HG03432 (cell line): ENCODE measurements at regions not wholly inside any gene's neighbourhood (a gene's known extent, or its start where the extent isn't known, plus 50 kb on each side); places are given as distances from the start of the nearest gene placed in this dataset.
"Not testable (repeated sequence)": the region's sequence is repeated elsewhere in the genome, so short reads cannot be mapped to it uniquely, and the experiment has no call there.

Experiments
- ATAC-seq: cut with Tn5 transposase; IDR thresholded peaks from one replicate; pipeline ENCODE4 v1.9.1; 2021; ENCODE audit warnings: mild to moderate bottlenecking, moderate library complexity; ENCODE audit not compliant: unreplicated experiment

DNA sequence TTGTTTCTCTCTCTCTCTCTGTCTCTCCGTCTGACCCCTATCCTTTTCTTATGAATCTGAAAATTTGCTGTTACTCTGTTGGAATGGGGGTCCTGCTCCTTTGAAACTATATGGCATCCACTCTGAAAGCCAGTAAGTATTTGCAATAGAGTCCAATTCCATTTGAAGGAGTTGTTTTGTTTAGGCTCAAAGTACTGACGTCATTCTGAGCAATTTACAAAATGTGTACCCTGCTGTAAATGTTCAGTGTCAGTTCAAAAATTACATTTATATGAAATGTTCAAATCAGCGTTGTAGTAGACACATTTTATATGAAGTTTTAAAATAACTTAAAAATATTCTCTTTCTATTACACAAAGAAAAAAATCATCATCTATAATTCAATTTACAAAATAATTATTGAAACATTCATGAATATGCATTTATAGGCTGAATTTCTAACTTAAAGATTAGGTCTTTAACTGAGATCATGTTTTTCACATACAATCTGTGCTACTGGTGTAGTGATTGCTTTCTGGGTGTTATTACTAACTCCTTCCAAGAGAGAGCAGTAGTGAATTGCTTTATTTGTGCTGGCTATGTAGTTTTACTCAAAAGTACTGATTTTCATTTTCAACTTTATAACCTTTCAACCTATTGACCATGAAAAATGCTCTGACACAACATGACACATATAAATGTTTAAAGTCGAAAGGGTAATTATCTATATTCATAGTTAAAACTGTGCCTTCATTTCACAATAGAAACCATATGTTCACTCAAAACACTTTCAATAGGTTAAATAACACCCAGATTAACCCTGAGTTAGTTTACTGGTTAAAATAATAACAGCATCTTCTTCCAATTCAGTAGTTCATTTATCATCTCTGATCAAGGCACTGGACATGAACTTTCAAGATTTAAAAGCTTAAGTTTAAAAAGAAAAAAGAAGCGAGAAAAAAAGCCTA, 253.1 kb upstream of the ADGRL4 start:
- ATAC-seq = peak; percentile 77

DNA sequence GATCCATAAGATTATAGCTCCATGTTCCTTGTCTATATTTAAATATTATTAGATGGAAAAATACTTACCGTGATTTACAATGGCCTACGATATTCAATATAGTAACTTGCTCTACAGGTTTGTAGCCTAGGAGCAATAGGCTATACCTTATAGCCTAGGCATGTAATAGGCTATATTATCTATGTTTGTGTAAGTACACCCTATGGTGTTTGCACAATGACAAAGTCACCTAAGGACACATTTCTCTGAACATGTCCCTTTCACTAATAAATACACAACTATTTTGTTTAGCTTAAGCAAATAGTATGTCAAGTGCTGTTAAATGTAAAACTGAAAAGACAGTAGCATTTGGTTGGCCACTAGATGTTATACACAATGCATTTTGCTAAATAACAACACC, 248.9 kb upstream of the ADGRL4 start:
- ATAC-seq = no peak

DNA sequence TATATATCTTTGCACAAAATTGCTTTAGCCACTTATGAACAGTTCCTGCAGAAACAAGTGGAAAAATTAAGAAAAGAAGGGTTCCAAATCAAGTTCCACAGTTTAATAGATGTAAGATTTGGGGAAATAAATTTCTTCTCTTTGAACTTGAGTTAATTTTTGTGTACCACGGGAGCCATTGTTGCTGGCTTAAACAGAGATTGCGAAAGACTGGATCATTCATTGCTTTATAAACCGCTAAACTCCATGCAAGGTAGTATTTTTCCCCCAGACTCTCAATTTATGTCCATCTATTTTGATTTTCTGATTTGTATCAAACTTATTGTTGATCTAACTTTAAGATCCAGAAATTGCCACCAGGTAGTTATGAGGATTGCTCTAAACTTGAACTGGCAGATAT, 246.1 kb upstream of the ADGRL4 start:
- ATAC-seq = no peak

DNA sequence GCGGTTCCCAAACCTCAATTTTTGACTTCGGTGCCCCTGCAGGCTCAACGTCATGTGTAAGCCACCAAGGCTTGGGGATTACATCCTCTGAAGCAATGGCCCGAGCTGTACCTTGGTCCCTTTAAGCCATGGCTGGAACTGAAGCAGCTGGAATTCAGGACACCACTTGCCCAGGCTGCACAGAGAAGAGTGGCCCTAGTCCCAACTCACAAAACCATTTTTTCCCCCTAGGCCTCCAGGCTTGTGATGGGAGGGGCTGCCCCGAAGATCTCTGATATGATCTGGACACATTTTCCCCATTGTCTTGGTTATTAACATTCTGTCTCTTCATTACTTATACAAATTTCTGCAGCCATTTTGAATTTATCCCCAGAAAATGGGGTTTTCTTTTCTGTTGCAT, 233.3 kb upstream of the ADGRL4 start:
- no peak for ATAC-seq

DNA sequence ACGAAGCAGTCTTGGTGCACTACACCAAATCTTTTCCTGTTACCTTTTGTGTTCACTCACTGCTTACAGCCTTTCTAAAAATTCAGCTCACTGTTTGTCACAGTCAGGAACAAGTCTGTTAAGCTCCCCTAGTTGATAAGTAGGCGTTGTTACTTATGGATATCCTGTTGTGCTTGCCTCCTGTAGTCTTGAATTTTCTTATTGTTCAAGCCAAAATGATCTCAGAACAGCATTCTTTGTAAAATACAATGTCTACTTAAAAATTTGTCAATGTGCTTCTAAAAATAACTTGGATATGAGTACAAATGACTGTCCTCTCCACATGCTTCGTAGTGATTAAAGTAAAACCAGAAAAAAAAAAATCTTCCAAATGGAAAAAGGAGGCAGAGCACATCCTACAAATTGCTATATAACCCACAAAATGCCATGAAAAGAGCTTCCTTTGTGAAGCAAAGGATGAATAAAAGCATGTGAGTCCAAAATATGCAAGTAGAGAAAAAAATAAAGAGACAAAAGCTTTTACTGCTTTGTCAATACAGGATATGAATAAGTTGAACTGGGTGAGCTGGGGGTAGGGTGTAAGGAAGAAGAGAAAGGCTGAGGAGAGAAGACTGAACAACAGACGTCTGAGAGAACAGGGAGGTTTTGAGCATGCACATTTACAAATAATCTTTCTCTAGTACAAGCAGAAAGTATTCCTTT, 228.9 kb upstream of the ADGRL4 start:
- ATAC-seq = no peak

DNA sequence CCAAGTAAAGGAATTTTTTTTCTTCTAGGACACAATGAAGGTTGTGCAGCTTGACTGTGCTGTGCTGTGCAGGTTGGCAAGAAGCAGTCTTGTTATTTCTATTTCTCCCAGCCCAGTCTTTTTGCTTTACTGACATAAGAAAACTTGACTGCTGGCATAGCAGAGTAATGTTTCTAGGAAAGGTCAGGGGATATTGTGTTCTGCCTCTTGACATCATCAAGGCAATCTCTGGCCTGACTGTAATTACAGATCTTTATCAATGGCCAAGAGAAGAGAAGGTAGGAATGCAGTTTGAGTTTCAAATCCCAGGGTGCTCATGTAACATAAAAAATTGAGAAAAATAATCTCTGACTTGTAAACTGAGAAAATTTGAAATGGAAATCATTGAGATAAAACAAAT, 226.3 kb upstream of the ADGRL4 start:
- no peak for ATAC-seq

DNA sequence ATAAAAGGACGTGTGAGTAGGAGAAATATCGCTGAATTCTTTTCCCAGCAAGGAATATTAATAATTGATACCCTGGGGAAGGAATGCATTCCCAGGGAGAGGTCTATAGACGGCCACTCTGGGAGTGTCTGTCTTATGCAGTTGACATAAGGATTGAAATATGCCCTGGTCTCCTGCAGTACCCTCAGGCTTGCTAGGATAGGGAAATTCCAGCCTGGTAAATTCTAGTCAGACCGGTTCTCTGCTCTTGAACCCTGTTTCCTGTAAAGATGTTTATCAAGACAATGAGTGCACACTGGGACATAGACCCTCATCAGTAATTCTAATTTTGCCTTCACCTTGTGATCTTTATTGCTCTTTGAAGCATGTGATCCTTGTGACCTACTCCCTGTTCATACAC, 224.2 kb upstream of the ADGRL4 start:
- ATAC-seq = not testable (repeated sequence)

DNA sequence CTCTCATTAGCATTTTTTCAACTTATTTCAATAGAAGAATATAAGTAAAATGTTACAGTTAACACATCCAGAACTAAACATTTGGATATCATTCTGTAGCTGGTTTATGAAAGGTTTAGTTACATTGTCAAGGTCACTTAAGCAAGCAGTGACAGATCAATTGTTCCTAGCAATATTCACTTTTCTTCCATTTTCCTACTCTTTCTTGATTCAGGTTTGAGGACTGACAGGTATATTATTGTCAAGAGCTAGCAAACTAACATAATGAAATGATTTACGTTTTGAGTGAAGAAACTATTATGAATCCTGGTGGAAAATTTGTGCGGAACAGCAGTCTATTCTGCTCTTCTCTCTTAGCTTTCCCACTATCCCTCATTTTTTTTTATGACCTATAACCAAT, 220.4 kb upstream of the ADGRL4 start:
- ATAC-seq = no peak

DNA sequence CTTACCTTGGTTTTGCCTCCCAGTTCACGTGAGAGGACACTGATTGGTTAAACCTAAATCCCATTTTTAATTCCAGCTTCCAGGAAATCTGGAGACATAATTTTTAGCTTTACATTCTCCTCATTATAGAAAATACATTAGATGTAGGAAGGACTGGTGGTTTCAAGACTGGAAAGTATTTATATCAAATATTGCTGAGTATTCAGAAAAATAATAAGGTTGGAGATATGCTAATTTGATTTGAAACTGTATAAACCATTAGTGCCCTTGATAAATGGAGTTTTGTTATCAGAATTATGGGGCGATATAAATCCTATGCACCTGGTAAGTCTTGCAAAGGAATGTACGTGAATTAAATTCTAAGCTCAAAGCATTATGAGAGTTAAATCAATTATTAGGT, 218.0 kb upstream of the ADGRL4 start:
- no peak for ATAC-seq

DNA sequence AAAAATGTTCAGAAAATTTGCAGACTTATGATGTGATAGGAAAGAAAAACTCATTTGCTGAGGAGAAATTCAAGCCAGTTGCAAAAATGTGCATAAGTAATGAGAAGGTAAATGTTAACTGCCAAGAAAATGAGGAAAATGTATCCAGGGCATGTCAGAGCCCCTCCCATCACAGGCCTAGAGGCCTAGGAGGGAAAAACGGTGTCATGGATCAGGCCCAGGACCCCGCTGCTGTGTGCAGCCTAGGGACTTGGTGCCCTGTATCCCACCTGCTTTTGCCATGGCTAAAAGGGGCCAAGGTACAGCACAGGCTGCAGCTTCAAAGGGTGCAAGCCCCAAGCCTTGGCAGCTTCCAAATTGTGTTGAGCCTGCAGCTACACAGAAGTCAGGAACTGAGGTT, 214.0 kb upstream of the ADGRL4 start:
- ATAC-seq = no peak

DNA sequence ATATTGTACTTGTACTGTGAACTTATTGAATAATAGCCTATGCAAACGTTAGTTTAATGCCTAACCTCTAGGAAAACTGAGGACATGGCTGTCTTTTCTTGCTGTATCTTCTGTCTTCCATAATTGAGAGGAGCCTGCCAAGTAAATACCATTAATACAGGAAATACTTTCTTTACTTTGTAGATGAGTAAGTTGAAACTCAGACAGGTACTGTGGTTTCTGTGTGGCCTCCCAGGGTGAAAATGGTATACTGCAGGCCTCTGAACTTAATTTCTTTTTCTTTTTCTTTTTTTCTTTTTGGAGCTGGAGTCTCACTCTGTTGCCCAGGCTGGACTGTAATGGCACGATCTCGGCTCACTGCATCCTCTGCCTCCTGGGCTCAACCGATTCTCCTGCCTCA, 208.8 kb upstream of the ADGRL4 start:
- ATAC-seq = peak; percentile 67

DNA sequence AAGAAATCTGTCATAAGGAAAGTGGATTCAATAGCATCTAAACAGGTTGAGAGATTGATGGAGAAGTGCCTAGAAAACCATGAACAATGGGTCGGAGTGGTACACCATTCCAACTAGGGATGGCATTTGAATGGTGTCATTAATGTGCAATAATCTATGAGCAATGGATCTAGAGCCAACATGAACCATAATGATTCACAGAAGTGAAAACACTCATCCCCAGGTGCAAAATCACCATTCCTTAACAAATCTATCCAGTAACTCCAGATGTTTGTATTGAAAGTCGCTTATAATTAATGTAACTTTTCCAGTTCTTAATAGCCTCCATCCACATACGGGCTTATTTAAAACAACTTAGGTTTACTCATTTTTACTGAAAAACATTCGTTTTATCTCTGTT, 201.3 kb upstream of the ADGRL4 start:
- no peak for ATAC-seq

DNA sequence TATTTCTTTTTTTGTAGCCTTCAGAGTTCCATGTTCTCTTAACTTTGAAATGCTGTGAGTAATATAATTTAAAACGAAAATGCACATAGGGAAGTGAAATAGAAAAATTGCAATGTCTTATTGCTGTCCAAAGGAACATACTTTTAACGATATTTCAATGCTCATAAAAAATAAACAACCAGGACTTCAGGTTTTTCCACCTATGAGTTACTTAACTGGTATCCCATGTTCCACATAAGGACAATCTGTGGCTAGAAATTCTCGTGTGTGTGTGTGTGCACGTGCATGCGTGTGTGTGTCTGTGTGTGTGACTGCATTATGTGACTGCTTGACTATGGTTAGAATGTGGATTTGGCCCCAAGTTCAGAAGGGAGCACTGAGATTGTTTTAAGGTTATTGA, 200.8 kb upstream of the ADGRL4 start:
- no peak for ATAC-seq

DNA sequence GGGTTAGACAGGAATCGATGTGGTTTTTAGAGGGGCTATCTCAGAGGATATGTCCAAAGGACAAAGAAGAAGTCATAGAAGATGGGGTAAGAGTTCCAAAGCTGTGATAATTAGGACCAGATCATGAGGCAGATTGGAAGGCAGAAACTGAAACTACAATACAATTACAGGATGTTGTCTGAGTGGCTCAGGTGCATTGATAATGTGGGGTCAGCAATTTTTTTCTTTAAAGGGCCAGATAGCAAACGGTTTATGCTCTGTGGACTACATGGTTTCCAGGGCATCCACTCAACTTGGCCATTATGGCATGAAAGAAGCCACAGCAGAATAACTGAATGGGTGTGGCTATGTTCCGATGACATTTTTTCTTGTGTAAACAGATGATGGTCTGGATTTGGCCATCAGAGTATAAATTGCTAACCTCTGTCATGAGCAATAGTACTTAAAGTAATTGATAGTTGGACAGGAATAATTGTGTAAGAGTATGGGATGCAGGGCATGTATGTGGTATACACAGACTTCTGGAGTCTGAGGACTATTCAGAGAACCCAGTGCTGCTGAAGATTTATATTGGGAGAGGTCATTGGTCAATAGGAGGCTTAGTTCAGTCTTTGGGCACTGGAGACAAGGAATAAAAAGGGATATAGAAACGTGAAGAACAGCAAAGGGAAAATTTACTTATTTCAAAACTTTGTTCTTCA, 198.4 kb upstream of the ADGRL4 start:
- ATAC-seq = no peak

DNA sequence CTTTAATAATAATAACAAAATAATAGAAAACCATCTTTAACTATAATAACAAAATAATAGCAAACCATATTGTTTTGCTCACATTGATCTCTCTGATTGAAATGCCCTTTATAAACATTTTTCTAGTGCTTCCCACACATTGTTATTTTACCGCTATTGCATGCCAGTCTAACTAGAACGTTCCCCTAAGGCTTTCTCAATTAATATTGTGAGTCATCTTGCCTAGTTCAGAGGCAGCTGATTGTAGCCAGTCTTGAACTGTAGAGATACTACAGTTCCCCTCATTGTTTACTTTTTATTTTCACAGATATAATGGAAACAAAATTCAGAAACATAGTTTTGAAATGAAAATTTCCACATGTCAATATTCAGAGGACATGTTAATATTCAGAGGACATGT, 192.3 kb upstream of the ADGRL4 start:
- ATAC-seq = peak; percentile 46

DNA sequence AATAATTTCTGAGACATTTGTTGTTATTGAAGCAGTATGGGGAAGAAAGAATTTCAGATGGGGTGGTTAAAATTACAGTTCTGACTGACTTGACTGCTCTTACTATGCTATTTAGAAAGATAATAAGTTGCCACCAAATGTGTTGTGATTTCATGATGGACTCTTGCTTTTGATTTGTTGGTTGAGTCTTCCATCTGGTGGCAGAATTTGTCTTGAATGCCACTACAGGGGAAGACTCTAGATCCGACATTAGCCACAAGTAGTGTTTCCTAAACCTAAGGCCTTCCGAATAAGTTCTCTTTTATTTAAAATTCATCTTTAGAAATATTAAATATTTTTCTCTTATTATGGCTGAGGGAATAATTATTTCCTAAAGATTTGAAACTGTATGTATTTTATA, 190.9 kb upstream of the ADGRL4 start:
- no peak for ATAC-seq

DNA sequence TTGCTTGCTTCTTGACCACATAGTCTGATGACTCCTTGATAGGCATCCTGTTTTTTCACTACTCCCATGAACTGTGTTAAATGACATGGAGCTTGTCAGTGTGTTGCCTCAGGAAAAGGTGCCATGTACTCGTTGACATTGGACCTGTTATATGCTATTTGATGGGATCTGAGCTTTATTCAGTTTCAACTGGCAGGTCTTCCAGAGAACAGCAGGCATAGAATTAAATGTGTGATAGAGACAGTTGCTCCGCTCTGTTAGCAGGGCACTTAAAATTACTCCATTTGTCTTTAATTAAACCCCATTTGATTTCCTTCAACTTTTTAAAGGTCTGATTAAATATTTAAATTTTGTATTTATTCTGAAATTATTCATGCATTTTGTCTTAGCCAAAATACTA, 189.7 kb upstream of the ADGRL4 start:
- no peak for ATAC-seq

DNA sequence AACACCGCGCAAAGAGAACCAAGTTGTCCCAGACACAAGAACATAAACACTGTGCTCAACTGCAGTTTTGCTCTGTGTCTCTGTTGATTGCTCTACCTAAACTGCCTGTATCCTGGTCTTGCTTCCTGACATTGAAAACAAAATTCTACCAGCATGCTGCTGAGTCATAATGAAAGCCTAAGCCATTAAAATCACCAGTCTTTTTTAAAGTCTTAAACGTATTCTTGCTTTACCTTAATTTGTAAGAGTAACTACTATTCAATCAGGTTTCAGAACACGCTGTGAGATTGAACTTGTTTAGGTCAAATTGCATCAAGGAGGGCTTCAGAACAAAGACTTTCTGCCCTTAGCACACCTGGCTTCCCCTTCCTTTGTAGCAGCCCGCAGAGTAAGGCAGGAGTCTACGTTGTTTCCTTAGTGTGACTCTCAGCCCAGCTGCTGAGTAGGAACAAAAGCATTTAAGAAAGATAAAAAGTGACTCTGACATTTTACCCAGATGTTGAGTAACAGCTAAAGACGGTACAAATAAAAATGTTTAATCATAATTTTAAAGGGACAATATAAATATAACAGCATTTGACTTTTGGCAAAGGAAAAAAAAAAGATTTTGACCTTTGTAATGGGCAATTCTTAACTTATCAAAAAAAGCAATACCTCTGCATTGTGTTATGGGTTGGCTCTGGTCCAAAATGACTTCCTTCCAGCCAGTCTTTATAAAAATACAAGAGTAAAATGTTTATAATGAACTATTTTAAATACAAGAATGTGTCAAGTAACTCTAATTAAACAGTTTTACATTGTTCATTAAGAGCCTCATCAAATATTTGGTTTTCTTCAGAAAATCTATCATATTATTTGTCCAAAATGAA, 186.9 kb upstream of the ADGRL4 start:
- peak; percentile 56 for ATAC-seq

DNA sequence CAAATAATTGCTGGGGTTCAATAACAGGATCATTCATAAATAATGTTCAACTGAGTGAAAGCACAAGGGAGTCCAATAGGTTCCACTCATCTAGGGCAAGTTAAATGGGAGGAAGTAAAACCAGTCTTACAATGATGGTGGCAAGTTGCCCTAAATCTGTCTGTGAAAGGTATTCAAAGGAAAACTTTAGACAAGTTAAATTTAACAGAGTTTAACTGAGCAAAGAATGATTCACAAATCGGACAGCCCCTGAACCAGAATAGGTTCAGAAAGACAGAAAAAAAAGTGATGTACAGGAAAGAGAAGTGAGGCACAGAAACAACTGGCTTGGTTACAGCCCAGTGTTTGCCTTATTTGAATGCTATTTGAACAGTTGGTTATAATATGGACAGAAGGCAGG, 183.5 kb upstream of the ADGRL4 start:
- peak; percentile 67 for ATAC-seq

DNA sequence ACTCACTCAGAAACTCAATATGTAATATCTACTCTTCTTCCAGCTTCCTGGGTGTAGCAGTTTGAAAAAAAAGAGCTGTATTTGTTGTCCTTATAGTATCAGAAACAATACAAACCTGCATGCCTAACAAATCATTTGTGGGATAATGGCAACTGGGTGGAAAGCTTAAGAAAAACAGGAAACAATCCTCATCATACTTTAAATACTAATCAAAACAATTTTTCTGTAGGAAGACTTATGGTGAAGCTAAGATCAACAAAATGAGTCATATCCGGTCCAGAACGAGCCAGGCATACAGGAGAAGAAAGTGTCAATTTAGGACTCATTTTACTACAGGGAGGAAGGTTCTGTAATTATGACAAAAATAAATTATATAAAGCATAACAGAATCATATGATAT, 181.8 kb upstream of the ADGRL4 start:
- ATAC-seq = no peak

DNA sequence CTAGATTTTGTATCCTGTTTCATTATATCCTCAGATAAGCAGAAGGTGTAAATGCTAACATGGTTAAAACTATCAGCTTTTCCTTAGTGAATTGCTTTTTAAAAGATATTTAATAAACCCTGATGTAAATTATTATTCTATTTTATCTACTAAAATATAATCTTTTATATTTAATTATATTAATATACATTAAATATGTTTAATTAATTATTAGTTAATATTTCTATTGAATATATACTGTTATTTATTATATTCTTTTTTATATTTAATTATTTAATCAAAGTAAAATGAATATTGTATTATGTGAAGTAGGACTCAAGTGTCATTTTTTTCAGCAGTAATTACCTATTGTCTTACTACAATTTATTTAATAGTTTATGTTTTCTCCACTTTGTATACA, 179.7 kb upstream of the ADGRL4 start:
- ATAC-seq = no peak
